ENCODE measurements at regions not wholly inside any gene's neighbourhood (a gene's known extent, or its start where the extent isn't known, plus 50 kb on each side); places are given as distances from the start of the nearest gene placed in this dataset.
"Not testable (repeated sequence)": the region's sequence is repeated elsewhere in the genome, so short reads cannot be mapped to it uniquely, and the experiment has no call there.

- no peak for DNase-seq
Observed at GRCh38 chr21:14321042-14321441, 61.9 kb downstream of the HSPA13 start.

- no peak for DNase-seq
Observed at GRCh38 chr21:14319805-14320204, 63.1 kb downstream of the HSPA13 start.

- DNase-seq, result peak in 1 of 2 donors; percentile 7
Observed at GRCh38 chr21:14318578-14318977, 64.4 kb downstream of the HSPA13 start.

- no peak for DNase-seq
Observed at GRCh38 chr21:14317507-14317906, 65.4 kb downstream of the HSPA13 start.

- no peak for DNase-seq
Observed at GRCh38 chr21:14313300-14313699, 69.6 kb downstream of the HSPA13 start.

- DNase-seq, result no peak
Observed at GRCh38 chr21:14312871-14313270, 70.1 kb downstream of the HSPA13 start.

DNA sequence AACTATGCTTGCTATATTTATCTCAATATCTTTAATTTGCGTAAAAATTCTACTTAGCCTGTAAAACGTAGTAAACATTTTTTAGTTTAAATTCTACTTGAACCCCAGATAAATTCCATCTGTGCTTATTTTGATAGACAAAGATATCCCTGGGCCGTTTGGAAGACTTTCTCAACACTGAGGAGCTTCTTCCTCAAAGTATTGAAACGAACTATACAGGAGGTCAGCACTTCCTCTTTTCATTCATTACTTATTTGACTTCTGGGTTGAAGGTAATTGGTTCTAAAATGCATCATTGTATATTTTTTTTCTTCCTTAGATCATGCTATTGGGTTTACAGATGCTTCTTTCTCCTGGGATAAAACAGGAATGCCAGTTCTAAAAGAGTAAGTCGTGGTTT, 74.7 kb downstream of the HSPA13 start:
- peak; percentile 33 to 57 for DNase-seq

- peak in 1 of 2 donors; percentile 19 for DNase-seq
Observed at GRCh38 chr21:14306126-14306907, 76.6 kb downstream of the HSPA13 start.

- no peak for DNase-seq
Observed at GRCh38 chr21:14303731-14304488, 79.0 kb downstream of the HSPA13 start.

- no peak for DNase-seq
Observed at GRCh38 chr21:14300074-14300473, 82.9 kb downstream of the HSPA13 start.

GRCh38 chr21:14290576-14290975, 74.6 kb downstream of the RBM11 start:
- DNase-seq, result no peak

DNA sequence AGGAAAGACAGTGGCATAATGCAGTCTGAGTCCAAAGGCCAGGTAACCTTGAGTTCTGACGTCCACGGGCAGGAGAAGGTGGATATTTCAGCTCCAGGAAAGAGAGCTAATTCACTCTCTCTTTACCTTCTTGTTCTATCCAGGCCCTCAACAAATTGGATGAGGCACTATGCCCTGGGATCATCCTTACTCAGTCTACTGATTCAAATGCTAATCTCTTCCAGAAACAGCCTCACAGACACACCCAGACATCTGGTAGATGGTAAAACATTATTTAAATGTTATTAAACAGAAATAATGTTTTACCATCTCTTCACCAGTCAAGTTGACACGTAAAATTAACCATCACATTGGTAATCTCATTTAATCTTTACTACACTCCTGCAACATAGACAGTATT, 73.0 kb downstream of the RBM11 start:
- no peak for DNase-seq

DNA sequence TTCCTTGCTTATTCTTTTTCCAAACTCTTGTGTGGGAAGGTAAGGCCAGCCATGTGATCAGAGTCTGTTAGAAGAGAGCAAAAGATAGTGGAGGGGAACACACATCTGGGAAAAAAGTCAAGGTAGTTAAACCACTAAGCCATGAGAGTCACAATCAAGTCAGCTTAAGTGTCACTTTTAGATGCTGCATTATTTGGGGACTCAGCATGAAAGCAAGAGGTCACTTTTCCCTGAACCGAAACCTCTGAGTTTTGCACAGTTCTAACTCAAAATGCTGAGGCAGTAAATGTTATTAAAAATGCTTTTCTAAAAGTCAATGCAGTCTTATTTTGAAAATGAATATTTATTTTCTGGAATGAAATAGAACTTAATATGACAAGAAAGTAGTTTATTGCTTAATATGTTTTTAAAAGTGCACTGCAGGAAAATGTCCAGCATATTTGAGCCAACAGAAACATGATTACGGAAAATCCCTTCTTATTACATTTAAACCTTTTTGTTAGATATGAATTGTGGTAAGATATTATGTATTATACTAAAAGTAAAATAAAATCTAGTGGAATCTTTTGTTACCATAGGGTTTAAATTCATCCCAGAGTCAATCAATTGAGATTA, 69.3 kb downstream of the RBM11 start:
- DNase-seq, result no peak

DNA sequence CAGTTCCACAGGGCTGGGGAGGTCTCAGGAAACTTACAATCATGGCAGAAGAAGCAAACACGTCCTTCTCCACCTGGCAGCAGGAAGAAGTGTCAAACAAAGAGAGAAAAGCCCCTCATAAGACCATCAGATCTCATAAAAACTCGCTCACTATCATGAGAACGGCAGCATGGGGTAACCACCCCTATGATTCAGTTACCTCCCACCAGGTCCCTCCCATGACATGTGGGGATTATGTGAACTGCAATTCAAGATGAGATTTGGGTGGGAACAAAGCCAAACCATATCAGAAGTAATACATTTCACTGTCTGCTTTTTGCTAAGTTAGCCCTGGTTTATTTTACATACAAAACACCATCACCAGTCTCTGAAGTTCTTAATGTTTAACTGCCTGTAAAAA, 68.5 kb downstream of the RBM11 start:
- DNase-seq, result no peak

DNA sequence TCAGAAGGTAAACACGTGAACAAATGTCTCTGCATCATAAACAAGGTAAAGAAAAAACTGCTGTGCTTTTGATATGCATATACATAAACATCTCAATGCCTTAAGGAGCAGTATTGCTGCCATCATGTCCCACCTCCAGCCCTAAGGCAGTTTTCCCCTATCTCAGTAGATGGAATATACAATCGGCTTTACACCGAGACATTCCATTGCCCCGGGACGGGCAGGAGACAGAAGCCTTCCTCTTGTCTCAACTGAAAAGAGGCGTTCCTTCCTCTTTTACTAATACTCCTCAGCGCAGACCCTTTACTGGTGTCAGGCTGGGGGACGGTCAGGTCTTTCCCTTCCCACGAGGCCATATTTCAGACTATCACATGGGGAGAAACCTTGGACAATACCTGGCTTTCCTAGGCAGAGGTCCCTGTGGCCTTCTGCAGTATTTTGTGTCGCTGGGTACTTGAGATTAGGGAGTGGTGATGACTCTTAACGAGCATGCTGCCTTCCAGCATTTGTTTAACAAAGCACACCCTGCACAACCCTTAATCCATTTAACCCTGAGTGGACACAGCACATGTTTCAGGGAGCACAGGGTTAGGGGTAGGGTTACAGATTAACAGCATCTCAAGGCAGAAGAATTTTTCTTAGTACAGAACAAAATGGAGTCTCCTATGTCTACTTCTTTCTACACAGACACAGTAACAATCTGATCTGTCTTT, 65.4 kb downstream of the RBM11 start:
- not testable (repeated sequence) for DNase-seq
